ENCODE measurements at regions not wholly inside any gene's neighbourhood (a gene's known extent, or its start where the extent isn't known, plus 50 kb on each side); places are given as distances from the start of the nearest gene placed in this dataset.

- intact Hi-C loops (cut with micrococcal nuclease) (no loop called here), dilution Hi-C loops (cut with MboI; ENCODE audit: extremely low pct_ligation_motif_present, low sequenced_read_pairs) (no loop called here)
- no peaks in the 10 kb centered on the region for H3K27me3 ChIP-seq (ENCODE audit: control insufficient read depth in 2 of 2, insufficient read depth in 2 of 2, low read length in 2 of 2)
- no TSS peak for BruUV-seq (replicated peaks)
- H3K27ac ChIP-seq (ENCODE audit: insufficient read depth, low read depth, low read length), result no peak overlapping the region
- FAIRE-seq (no peak), DNase-seq (ENCODE audit: low read depth, low spot score) (no peak)
- CTCF ChIA-PET, result interaction anchor here (1.1 kb wide), 1 partner anchor 16 kb away, joined by 3 read pairs; no protein-coding TSS in a partner anchor
- TF ChIP-seq MYC (IDR thresholded peaks at IDR 0.05; ENCODE audit: low read depth, low read length), result no peak
- TF ChIP-seq MAX (IDR thresholded peaks at IDR 0.05; ENCODE audit: insufficient read depth, insufficient read length), result no peak
- TF ChIP-seq POLR2A (IDR thresholded peaks at IDR 0.05; ENCODE audit: low read depth, low read length), result no peak
- TF ChIP-seq JUN (IDR thresholded peaks at IDR 0.05; ENCODE audit: borderline replicate concordance, insufficient read depth, insufficient read length, low read depth), result no peak
- no peak for TF ChIP-seq CTCF (IDR thresholded peaks at IDR 0.05; ENCODE audit: extremely low read depth in 1 of 2, insufficient read depth in 1 of 2, low read depth in 1 of 2, low read length in 2 of 2)
- no peak for TF ChIP-seq GATA2 (IDR thresholded peaks at IDR 0.05; ENCODE audit: insufficient read depth, insufficient read length, low read depth, low read length)
- no peak for TF ChIP-seq POLR2AphosphoS5 (IDR thresholded peaks at IDR 0.05; ENCODE audit: insufficient read depth, low read depth, low read length)
- no peak for TF ChIP-seq FOS (IDR thresholded peaks at IDR 0.05; ENCODE audit: borderline replicate concordance, insufficient read depth, low read length)
- TF ChIP-seq EZH2 (IDR thresholded peaks at IDR 0.05; ENCODE audit: borderline replicate concordance, low read depth, low read length, severe bottlenecking), result no peak
- no peak overlapping the region for H3K9ac ChIP-seq (replicated peaks; ENCODE audit: extremely low read depth, insufficient read depth, low read length)
- no peaks in the 10 kb centered on the region for H3K9me1 ChIP-seq (replicated peaks; ENCODE audit: control insufficient read depth, extremely low read depth, insufficient read depth, low read length)
- H2AFZ ChIP-seq (ENCODE audit: low read depth, low read length), result no peak overlapping the region
- no peaks in the 10 kb centered on the region for H3K4me1 ChIP-seq (ENCODE audit: control insufficient read depth, extremely low read depth, insufficient read depth, low read length)
- POLR2A ChIA-PET, result no interaction called here
- H3K9me3 ChIP-seq (replicated peaks; ENCODE audit: control insufficient read depth, insufficient read depth, low read length), result no peaks in the 10 kb centered on the region
- no peaks in the 10 kb centered on the region for H3K36me3 ChIP-seq (ENCODE audit: control insufficient read depth in 2 of 2, extremely low read depth in 1 of 2, insufficient read depth in 2 of 2, low read length in 2 of 2)
- H3K4me2 ChIP-seq (ENCODE audit: insufficient read depth, low read length), result no peak overlapping the region
- H3K4me3 ChIP-seq (replicated peaks in 1 of 3; ENCODE audit: insufficient read depth in 1 of 3, low read depth in 1 of 3, low read length in 3 of 3), result no peak overlapping the region
- H3K79me2 ChIP-seq (ENCODE audit: control insufficient read depth, insufficient read depth, low read length), result no peaks in the 10 kb centered on the region
- no peaks in the 10 kb centered on the region for H4K20me1 ChIP-seq (replicated peaks; ENCODE audit: control insufficient read depth, extremely low read depth, insufficient read depth, low read length)
Observed at GRCh38 chr2:193523662-193524061, 1328.9 kb upstream of the TMEFF2 start.

Measured in endothelial cell of umbilical vein (primary cell).